RCC 7860 (cell line): ENCODE measurements at regions not wholly inside any gene's neighbourhood (a gene's known extent, or its start where the extent isn't known, plus 50 kb on each side); places are given as distances from the start of the nearest gene placed in this dataset.

ENCODE experiments used
- DNase-seq: peaks from one replicate; pipeline ENCODE4 v3.0.0-alpha.2; 2015; ENCODE audit warnings: low spot score
- FAIRE-seq: peaks from 2 replicates; lab custom pipeline; 2012; peaks lifted over from hg19 to GRCh38; lab: Jason Lieb, UNC

DNA sequence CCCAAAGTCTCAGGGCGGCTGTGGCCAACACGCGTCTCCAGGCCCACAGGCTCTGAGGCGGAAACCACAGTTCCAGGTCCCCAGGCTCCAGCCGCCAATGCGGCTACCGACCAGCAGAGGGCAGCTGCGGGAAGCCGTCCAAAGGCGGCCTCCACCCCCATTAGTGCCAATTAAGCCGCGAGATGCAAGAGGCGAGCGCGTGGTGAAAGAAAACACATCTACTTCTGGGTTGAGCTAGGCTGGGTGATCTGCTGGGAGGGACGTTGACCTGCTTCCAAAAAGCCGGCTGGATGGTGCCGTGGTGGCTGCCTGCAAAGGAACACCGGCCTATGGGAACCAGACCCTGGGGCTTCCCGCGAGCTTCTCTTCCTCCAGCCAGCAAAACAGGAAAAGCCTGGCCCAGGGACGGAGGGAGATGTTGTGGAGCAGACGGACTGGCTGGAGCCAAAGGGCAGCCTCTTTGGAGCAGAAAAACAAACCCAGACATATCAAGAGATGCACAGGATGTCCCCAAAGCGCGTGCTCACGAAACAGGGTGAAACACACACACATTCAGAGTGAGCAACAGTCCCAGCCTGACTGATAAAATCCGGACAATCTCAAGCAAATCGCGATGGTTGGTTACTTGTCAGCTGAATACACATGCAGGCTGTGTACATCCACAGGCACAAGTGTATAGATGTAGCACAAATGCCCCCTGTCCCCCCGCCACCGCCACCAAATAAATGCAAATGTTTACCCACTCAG is 187.1 kb upstream of the BRINP1 start:
- FAIRE-seq: no peak

DNA sequence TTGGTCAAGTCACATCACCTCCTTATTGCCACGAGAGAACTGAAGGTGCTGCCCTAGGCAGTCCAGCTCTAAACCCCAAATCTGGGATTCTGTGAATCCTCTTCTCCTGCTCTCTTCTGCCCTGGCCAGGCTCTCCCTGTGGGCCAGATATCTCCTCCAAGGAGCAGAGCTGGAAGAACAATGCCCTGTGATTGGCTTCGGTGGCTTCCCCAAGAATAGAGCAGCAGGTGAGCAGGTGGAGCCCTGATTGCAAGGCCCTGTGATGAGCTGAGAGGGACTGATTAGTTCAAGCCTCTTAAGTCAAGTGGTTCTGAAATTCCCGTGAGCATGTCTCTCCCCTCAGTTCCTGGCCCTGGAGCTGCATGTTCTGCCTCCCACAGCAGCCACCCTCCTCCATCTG is 175.3 kb upstream of the BRINP1 start:
- no peak for DNase-seq
- no peak for FAIRE-seq

More for the DNA sequence above, 187.1 kb upstream of the BRINP1 start:
- DNase-seq: peak; percentile 26

DNA sequence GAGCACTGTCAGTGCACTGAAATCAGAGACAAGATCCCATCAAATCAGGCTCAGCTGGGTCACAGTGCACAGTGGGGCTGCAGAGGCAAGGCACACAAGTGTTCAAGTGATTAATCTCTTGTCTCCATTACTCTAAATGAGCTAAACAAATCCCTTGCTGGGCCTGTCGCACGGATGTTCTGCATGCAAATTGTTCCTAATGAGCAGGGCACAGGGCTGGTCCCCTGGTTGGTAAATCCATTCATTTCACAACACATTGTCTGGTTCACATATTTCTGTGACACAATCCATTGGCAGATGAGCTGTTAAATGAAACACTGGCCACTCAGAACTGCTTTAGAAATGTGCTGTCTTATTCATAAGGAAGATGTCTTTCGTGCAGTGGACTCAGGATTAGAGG is 167.9 kb upstream of the BRINP1 start:
- FAIRE-seq: no peak

DNA sequence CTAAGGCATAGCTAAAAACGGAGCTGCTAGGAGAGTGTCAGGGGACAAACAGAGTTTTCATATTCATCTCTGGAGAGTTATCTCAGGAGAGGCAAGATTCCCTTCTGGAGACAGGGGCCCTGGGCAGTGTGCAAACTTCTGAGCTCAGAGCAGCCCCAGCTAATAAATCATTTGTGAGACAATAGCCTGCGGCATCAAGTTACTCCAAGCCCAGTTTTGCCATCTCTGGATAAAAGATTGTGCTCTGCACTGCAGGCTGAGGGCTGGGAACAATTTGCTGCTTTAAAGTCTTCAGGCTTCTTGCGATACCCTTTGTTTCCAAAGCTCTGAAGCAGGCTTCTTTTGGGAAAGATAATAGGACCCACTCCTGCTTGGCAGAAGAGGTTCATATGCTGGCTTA is 164.3 kb upstream of the BRINP1 start:
- no peak for DNase-seq
- no peak for FAIRE-seq

More for the DNA sequence above, 167.9 kb upstream of the BRINP1 start:
- no peak for DNase-seq

DNA sequence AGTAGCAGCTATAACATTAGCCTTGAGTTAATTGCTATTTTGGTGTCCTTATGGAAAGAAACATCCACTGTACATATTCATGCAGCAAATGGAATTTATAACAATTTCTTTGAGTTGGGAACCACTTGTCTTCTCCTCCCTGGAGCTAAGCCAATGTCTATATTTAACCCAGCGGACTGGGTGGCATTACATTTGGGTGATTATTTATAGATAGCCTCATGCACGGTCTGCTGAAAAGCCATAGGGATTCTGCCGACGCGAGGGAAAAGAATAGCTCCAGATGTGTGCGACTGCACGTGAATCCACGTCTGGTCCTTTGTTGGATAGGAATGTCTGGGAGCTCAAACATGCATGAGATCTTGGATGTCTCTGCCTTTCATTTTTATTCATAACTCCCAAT is 157.5 kb upstream of the BRINP1 start:
- no peak for FAIRE-seq
- no peak for DNase-seq

DNA sequence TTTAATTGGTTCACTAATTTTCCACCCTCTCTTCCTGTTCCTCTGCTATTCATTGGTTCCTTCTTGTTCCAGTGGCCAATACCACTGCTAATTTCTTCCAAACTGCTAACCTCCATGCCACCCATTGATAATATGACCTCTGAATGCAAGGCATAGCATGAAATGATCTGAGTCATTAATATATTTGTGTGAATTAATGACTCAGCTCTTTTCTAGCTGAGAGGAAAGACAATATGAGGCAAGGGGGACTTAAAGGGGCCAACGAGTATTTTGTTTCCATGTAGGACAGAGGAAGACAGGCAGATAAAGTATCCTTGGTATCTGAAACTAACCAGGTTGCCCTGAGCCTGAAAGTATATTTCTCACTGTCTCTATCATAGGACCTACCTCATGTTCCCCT is 154.3 kb upstream of the BRINP1 start:
- FAIRE-seq (no peak), DNase-seq (no peak)

DNA sequence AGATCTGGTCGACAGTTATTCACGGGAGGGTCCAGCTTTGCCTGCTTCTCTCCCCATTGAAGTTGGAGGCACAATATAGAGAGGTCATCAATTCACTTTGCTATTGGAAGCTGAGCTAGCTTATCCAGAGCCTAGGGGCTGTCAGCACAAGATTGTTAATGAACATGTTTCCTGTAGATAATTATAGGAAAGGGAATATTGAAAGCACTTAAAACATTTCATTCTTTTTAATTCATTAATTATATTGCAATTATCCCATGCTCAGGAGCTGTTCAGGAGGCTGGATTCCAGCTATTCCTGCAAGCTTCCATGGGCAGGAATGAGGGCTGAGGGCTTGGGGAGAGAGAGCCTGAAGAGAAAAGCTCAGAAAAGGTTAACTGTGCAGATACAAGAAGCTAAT is 153.1 kb upstream of the BRINP1 start:
- FAIRE-seq (no peak), DNase-seq (no peak)

DNA sequence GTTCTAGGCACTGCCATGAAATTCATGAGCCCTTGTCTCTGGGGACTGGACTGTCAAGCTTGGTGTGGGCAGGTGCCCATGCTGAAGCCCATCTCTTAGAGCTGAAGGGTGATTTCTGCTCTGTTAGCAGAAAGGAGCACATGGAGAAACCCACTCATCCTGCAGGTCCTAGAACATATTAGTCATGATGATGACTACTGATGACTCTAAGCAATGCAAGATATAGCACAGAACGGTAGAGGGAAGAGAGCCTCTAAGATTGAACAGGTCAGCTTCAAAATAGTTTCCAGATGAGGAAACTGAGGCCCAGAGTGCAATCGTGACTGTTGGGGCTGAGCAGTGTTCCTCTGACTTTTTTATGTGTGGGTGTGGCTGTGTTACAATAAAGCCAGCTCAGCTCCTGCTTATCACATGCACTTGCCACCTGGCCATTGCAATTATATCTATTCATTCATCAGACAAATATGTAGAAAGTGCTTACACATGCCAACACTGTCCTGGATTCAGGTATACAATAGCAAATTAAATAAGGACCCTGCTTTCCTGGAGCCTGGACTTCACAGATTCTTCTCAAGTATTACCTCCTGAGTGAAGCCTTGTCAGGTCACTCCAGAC is 140.2 kb upstream of the BRINP1 start:
- no peak for DNase-seq
- no peak for FAIRE-seq

DNA sequence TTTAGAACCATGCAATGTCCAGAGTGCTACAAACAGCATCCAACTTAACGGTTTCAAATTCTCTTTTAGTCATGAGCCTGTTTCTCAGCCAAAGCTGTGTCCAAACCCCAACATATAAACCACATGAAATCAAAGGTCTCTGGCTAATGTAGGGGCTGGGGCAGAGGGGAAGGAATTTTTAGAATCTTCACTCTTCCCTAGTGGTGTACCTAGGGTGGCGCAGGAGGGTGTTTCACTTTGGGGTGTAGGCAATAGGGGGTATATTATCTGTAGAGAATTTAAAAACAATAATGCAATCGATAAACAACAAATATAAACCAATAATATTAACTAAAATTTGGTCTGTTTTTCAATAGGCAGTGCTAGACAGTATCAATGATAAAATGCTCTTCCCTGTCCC is 132.1 kb upstream of the BRINP1 start:
- no peak for FAIRE-seq
- DNase-seq: no peak

DNA sequence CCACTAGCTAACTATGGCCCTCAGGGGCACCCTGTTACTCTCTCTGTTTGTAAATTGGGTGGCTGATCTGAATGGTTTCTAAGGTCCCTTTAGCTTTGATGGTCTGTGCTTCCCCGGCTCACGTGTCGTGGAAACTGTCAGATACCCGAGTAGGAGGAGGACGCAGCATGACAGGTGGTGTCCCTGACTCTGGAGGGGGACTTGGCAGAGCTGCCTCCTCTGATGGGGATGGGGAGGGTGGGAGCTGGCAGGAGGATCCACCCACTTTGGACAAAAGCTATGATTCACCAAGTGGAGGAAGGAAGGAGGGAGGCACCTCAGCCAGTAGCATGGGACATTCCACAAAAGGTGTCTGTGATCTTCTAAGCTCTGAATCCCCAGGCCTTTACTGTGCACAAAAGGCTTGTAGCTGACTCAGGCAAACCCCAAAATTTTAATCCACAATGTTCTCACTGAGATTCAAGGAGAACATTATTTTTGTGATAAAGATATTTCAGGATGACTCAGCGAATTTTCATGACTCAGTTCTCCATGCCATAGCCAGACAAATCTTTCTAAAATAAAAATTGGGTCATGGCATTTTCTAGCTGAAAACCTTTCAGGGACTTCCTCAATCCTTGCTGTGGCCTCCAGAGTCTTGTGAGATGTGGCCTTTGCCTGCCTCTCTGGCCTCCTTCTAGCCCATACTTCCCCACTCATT is 131.0 kb upstream of the BRINP1 start:
- FAIRE-seq (no peak), DNase-seq (no peak)

DNA sequence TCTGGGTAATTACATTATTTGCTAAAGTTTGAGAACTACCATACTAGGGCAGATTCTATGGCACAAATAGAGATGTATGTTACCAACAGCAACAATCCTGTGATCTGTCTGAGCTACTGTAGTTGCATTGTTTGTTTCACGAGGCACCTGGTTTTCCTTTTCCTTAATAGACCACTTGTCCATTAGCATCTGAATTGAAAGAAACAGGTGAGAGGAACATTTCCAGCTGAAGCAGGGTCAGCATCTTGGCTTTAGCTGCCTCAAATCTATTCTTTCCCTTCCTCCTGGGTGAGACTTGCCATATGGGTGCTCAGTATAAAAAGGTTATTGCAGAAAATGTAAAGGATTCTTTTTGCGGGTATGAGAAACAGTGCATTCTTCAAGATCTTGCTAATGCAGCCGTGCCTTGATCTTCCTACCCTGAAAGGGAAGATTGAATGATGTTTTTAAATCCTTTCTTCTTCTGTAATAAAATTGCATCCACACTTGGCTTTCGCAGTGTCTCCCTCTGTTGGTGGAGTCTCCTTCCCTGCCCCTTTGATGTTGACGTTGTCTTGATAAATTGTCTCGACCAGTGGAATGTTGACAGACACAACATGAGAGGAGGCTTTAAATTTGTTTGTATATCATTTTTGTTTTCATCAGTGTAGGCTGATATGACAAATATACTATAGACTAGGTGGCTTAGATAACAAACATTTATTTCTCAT is 118.0 kb upstream of the BRINP1 start:
- DNase-seq (no peak), FAIRE-seq (no peak)

DNA sequence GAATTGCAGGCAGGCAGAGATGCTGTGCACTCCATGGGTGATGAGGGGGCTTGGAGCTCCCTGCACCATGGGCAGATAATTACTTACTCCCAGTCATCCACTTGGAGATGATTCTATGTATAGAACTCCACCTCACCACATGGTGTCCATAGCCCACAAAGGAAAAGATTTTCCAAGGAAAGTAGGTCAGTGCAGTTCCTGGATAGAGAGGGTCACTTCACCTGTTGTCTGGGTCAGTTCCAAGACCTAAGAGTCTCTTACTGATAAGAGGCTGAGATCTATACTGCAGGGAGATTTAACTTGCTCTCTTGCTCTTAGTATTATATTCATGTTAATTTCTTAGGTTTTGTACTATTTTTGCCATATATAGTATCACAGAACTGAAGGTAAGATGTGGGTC is 113.9 kb upstream of the BRINP1 start:
- DNase-seq (no peak), FAIRE-seq (no peak)

DNA sequence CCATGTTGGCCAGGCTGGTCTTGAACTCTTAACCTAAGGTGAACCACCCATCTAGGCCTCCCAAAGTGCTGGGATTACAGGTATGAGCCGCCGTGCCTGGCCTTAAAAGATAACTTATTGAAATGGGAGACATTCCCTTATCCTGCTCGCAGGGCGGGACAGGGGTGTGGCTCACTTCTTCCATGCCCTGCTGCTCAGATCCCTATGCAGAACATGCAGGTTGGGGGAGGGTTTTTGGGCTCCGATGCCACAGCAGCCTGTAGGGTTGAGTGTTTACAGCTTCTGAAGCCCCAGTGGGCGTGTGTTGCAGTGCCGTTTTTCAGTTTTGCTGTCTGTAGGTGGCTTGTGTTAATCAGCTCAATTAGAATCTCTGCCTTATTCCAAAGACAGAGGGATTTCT is 108.0 kb upstream of the BRINP1 start:
- FAIRE-seq (no peak), DNase-seq (no peak)

DNA sequence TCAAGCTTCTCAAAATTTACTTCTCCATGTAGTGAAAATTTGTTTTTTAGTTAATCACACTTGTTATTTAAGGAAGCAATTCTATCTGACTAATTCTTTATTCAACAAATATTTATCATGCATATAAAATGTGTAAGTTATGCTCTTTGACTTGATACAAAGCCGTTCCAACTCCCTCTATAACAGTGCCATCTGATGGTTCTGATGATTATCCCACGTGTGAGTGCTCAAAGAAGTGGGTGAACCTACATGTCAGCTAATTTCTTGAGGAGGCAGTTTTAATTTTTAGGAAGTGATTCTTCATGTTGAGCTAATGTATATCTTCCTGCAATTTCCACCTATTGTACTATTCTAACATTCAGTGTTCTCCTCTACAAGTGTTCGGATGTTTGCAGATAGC is 88.8 kb upstream of the BRINP1 start:
- DNase-seq (no peak), FAIRE-seq (no peak)

DNA sequence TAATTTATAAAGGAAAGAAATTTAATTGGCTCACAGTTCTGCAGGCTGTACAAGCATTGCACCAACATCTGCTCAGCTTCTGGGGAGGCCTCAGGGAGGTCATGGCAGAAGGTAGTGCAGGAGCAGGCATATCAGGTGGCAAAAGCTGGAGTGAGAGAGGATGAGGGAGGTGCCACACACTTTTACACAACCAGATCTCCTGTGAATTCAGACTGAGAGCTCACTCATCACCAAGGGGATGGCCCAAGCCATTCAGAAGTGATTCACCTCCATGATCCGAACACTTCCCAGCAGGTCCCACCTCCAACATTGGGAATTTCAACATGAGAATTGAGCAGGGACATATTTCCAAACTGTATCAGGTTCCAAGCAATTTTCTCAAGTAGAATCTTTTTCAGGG is 84.7 kb upstream of the BRINP1 start:
- FAIRE-seq (no peak), DNase-seq (peak; percentile 58)

DNA sequence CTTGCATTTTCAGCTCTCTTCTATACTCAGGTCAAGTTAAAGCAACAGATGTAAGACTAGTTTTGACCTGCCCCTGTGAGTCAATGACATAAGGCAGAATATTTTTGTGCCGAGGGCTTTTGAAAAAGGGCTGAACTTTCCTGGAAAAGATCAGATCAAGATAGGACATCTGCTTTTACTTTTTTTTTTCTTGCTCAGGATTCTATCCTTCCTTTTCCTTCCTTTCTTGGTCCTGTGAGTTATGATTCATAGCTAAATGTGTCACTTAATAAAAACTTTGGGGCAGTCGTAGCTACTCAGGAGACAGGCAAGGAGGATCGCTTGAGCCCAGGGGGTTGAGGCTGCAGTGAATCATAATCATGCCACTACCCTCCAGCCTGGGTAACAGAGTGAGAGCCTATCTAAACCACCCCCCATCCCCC is 84.3 kb upstream of the BRINP1 start:
- FAIRE-seq: peak; percentile 97
- DNase-seq: peak; percentile 88

DNA sequence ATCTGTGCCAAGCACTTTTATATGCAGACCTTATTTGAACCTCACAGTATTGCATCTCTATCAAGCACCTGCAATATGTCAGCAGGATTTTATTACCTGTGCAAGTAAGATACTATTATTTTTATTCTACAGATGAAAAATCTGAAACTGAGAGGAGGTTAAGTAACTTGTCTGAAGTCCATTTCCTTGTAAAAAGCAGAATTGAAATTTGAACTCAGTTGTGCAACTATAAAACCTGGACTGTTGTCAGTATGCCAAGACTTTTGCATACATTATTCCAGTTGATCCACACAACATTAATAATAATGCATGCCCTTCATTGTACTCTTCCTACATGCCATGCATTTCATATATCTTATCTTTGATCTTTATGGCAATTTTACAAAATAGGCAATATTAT is 82.2 kb upstream of the BRINP1 start:
- DNase-seq (no peak), FAIRE-seq (no peak)

DNA sequence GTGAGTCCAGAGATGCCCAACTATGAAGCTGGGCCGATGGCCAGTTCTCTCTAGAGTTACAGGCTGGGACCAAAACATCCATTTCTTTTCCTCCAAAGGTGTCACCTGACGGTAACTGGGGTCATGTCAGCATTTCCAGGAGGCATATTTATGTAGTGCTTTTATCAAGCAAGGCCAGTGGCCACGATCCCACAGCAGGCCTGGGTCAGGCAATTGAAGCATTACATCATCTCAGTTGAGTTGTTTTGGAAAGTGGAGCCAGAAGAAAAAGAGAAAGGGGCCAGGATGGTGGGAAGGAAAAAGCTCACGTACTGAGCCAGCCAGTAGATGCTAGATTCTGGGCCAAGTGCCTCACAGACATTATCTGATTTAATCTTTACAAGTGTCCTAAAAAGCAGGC is 73.9 kb upstream of the BRINP1 start:
- FAIRE-seq (no peak), DNase-seq (no peak)

DNA sequence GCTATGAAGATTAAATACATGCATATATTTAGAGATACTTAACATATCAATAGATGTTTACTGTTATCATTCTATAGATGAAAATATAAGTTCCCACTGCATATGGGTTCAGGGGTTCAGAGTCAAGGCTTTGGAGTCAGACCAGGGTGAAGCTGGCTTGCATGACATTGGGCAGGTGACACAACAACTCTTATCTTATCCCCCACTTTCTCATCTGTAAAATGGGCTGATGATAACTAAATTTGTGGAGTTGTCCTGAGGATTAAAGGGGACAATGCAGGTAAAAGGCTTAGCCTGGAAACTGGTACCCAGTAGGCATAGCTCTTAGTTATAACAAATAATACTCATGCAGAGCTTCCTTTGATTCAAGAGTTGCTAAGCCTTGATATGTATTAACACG is 72.6 kb upstream of the BRINP1 start:
- no peak for FAIRE-seq
- no peak for DNase-seq

DNA sequence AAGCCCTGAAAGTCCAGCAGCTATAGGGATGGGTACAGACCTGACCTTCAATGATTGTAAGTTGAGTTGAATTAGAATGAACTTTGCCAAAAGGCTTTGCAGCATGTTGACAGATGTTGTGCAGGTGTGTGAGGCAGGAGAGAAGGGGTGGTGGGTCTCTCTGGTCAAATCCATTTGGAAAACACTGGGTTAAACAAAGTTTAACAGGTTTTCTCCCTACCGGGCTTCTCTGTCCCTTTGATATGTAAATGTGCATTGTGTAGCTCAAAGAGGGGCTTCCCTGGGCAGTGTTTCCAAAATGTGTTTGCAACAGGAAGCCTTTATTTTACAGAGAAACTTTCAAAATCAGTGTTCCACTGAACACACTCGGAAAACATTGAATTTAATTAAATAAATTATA is 72.1 kb upstream of the BRINP1 start:
- DNase-seq: no peak
- no peak for FAIRE-seq

DNA sequence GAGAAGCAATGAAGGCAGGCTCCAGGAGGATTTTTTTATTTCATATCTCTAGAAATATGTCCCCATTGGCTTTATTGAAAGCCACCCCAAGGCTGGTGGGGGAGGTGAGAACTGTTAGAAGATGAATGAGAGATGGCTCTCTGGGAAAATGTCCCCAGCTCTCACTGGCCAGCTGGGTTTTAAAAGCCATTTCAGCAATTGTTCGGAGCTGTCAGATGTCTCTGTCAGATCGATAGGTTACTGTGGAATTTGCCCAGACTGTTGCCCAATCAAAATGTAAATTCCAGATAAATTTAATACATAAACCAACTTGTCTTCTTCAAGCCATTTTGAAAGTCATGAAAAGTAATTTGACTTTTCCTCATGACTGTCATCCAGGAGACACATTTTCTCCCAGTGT is 67.0 kb upstream of the BRINP1 start:
- FAIRE-seq: no peak

DNA sequence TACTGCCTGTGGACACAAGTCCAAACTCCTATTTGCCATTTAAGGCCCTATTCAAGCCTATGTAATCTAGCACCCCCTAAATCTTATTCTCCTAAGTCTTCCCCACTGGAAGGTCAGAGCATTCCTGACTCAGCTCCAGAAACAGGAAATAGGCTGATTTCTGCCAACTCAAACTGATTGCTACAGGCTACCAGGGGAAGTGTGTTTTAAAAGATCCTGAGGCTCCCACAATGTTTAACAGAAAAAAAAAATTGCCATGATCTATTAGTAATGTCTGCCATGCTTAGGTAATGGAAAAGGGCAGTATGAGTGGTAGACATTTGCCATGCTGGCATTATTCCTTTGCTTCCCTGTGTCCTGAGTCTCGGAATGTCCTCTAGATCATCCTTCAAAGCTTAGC is 65.8 kb upstream of the BRINP1 start:
- FAIRE-seq (no peak), DNase-seq (no peak)

More for the DNA sequence above, 67.0 kb upstream of the BRINP1 start:
- no peak for DNase-seq
